Activated CD8-positive, alpha-beta memory T cell treated with anti-CD3 and anti-CD28 coated beads for 48 hours (primary cell): ENCODE measurements at regions not wholly inside any gene's neighbourhood (a gene's known extent, or its start where the extent isn't known, plus 50 kb on each side); places are given as distances from the start of the nearest gene placed in this dataset.

Experiments
- DNase-seq, 3 experiments: peaks; one replicate each; pipeline ENCODE4 v3.0.0-alpha.2; 2020; ENCODE audit warnings: low read depth in 2 of 3, low spot score in 2 of 3

DNA sequence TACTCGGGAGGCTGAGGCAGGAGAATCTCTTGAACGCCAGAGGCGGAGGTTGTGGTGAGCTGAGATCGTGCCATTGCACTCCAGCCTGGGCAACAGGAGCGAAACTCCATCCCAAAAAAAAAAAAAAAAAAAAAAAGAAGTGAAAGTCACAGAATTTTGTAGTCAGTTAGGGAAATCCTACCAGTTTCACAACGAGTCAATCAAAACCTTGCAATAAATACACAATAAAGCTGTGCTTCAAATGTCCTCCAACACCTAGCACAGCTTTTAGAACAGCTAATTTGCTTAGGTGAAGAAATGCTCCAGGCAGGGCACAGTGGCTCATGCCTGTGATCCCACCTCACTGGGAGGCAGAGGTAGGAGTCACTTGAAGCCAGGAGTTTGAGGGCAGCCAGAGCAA is 112.8 kb upstream of the ATF7IP start:
- DNase-seq: no peak

DNA sequence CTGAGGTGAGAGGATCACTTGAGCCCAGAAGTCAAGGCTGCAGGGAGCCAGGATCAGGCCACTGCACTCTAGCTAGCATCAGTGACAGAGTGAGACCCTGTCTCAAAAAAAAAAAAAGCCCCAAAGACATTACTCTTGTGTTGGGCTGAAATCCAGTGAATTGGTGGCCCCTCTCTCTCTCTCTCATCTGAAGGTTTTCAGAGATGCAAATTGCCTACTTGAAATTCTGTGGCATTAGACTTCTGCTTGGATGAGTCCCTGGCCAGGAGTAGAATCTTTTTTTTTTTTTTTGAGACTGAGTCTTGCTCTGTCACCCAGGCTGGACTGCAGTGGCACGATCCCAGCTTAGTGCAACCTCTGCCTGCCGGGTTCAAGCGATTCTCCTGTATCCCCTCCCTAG is 112.0 kb upstream of the ATF7IP start:
- no peak for DNase-seq

DNA sequence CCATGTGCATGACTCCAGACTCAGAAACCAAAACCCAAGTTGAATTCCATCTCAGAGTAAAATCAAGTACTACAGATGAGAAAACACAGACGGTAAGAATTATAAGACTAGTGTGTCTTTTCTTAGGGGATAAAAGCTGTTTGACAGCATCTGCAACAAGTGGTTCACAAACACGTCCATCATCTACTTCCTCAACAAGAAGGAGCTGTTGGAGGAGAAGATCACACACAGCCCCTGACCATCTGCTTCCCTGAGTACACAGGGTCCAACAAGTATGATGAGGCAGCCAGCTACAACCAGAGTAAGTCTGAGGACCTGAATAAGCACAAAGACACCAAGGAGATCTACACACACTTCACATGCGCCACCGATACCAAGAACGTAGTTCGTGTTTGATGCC is 110.7 kb upstream of the ATF7IP start:
- no peak for DNase-seq

- peak in 1 of 3 experiments; percentile 15 for DNase-seq
Observed at GRCh38 chr12:14256121-14256520, 109.4 kb upstream of the ATF7IP start.

DNA sequence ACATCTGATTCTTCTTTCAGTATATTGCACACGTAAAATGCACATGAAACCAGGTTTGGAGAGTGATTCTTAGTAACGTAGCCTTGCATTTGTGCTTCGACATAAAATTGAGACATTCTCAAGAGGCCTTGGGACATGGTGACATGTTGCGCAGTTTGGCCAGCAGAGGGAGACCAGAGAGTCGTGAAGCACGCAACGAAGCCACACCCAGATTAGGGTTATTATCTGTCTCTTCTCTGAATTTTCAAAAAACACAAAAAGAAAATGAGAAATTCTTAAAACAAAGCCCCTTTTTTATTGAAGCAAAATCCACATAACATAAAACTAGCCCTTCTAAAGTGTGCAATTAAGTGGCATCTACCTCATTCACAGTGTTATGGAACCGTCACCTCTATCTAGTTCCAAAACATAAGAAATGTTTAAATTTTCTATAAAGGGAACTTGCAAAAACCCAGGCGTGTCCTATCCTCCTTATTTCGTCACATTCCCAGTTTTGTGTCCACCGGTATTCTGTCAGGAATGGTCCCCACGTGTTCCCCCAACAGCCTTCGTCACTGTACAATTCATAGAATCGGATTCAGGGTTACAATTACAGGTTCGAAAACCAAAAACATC is 108.8 kb upstream of the ATF7IP start:
- peak in 2 of 3 experiments; percentile 25 to 35 for DNase-seq

DNA sequence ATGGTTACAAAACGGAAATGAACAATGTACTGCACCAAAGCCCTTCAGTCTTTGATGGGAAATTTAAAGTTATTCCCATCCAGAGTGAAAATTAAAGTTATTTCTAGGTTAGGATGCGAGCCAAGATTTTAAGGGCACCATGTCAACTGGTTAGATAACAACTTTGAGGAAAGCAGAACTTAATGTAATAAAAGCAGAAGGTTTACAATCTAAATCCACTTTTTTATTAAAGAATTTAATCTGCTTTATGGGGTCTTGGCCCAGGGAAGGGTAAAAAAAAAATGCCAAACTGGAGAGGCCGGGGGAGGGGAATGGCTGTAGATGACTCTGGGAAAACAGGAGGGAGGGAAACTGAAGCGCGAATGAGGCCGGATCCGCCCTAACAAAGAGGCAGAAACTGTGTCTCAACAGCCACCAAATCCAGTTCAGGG is 108.2 kb upstream of the ATF7IP start:
- DNase-seq: no peak

DNA sequence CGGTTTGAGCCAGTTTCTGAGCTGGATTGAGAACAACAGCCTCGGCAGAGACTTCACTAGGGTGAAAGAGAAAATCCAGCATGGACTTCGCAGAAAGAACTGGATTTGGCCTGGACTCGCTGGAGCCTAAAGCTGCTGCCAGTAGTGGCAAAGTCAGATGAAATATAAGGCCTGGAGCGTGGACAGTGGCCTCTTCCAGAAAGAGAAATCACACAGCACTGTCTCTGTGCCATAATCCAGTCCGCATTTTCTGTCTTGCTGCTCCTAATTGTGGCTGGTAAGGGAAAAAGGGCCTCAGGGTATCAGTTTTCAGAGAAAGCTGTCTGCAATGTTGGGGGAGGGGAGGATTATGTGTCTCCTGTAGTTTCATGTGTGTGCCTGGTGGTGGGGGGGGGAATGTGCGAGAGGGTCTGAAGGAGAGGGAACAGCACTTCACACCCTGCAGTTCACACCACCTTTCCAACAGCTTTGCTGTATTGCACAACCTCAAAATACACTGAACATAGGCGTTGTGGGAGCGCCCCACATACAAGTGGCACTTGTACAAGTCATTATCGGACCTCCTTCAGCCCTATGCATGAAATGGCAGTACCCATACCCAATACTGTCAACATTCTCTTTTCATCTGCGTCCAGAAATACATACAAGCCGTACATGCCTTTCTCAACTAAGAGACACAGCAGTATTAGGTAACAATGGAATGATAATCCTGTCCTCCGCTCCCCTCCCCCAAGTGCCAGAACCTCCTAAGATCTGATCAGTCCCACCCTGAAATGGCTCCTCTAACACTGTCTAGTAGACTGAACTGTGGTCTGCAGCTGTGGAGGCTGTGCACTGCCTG is 107.5 kb upstream of the ATF7IP start:
- DNase-seq: peak; percentile 36 to 71 (median 52)

DNA sequence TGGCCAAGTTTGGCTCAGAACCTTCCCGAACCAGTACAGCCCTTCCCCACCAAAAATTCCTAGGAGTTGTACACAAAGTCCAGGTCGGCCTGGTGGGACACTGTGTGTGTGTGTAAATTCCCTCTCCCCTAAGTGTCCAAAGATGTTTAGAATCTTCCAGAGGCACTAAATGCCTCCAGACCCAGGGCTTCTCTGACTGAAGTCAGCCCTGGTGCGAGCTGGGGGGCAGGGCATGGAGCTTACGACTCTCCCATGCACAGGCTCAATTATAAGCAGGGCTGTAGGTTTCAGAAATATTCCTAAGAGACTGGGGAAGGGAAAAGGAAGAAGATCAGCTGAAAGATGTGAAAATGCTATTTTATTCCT is 106.9 kb upstream of the ATF7IP start:
- no peak for DNase-seq

DNA sequence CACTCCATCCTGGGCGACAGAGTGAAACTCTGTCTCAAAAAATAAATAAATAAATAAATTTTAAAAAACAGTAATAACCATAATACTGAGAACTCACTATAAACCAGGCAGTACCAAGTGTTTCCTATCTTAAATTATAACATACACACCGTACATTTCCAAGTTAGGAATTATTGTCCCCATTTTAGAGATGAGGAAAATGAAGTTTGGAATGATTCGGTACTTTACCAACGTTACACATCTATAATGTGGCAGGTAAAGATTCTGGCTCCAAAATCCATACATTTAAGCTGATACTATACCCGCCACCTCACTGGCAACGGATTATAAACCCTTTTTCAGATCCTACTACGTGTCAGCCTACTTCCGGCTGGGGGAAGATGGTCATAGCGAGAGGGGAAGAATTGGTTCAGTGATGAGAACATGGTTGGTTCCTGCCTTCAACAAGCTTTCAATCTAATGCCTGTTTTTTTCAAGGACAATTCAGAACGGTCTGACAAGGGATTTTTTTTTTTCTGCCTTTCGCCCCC is 105.9 kb upstream of the ATF7IP start:
- no peak for DNase-seq

DNA sequence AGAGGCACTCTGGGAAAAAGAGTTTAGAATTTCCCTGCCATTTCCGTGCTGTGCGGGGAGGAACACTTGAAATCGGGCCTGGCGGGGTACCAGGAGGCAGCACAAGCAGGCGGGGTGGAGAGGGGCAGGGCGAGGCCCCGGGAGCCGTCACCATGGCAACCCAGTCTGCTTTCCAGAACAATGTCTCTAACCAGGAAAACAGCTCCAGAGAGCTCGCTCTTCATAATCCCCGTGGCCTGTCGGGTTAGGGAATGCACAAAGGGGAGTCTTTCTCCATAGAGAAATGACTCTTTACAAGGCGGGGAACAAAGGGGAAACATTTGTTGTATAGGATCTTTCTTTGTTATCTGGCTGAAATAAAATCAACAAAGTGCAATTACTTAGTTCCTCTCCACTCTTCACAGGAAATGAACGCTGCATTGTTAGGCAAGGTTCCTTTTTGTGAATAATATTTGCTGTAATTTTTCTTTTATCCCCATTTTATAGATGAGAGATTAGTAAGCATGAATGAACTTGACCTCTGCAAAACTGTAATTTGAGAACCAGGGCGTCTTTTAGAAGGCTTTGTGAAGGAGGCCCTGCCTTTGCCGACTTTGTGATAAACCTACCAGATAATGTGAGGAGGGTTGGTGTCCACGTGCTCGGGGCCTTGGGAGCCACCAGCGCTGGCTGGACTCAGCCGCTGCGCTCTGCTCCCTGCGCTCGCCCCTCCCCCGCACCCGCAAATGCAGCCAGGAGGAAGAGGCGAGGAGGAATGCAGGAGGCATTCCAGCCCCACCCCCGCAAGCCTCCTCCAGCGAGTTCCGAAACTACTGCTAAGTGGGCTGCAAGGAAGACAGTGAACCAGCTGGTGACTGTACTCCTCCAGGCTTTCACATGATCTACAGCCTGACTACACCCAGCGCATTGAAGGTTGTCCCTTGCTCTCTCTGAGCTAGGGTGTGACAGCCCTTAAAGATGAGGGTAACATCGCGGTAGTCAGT is 105.2 kb upstream of the ATF7IP start:
- no peak for DNase-seq

- DNase-seq: no peak
Observed at GRCh38 chr12:14261096-14261495, 104.4 kb upstream of the ATF7IP start.

DNA sequence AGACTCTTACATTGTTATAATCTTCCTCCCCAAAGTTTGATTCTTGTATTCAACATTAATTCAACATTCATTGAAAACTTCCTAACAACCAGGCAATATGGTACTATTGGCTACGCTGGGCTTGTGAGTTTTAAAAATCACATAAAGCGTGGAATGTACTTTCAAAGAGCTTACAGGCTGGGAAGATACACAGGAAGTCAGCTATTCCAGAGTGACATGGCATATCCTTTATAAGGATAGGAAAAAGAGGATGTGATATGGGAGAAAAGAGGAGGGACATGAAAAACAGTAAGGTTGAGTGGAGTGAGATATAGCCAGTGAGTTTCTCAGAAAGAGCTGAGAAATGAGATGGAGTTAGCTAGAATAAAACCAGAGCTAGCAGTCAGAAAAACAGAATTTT is 103.6 kb upstream of the ATF7IP start:
- DNase-seq: no peak

DNA sequence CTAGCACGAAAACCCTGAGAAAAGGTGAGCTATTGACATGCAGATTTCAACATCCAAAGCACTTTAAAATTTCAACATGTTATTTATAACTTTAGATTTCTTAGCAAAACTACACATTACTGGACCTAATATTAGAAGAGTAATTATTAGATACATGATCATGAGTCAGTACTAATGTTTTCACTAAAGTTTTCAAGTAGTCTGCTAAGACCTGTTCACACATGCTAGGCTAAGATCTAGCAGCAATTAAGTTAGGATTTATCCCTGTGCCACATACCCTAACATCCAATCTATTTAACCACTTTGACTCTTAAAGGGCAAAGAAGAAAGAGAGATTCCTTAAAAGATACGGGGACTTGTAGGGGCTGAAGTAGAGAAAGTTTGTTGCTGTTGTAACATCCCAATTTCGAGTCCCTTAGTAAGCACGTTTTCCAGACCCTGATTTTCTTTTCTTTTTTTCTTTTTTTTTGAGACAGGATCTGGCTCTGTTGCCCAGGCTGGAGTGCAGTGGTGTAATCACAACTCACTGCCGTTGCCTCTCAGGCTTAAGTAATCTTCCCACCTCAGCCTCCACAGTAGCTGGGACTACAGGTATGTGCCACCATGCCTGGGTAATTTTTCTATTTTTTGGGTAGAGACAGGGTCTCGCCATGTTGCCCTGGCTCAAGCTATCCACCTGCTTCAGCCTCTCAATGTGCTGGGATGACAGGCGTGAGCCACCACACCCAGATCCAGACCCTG is 102.5 kb upstream of the ATF7IP start:
- no peak for DNase-seq

GRCh38 chr12:14263742-14264141 is 101.7 kb upstream of the ATF7IP start:
- no peak for DNase-seq

DNA sequence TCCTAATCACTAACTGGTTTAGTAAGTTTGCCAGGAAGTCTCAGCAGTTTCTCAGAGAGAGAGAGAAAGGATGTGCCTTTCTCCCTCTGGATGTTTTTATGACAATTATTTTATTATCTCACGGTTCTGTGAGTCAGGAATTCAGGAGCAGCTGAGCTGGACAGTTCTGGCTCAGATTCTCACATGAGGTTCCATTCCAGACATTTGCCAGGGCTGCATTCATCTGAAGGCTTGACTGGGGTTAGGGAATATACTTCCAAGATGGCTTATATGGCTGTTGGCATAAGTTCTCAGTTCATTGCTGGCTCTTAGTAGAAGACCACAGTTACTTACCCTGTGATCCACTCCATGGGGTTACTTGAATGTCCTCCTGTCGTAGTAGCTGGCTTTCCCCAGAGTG is 101.2 kb upstream of the ATF7IP start:
- no peak for DNase-seq

DNA sequence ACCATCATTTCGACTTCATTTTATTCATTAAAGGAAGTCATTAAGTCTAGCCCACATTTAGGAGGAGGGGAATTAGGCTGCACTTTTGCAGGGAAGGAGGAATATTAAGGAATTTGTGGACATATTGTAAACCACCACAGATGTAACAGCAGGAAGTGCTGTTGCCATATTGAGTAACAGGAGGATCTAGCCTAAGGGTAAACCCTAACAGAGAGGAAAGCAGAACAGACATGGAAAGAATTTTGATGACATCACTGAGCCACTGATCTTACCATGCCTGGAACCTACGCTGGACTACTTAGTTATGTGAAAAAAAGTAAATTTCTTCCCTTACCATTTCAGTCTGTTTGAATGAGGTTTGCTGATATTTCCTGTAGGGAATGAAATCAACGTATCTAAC is 100.7 kb upstream of the ATF7IP start:
- no peak for DNase-seq

DNA sequence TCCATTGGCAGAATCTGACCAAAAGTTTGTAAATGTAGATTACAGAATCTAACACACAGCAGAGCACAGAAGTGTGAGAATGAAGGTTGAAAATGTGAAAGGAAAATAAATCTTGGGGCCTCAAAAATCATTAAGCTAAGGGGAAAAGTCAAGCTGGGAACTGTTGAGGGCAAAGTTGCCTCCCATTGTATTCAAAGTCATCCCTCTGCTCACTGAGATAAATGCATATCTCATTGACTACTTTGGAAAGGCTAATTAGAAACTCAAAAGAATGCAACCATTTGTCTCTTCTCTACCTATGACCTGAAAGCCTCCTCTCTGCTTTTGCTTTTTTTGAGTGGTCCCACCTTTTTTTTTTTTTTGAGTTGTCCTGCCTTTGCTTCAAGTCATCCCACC is 97.4 kb upstream of the ATF7IP start:
- DNase-seq: no peak

DNA sequence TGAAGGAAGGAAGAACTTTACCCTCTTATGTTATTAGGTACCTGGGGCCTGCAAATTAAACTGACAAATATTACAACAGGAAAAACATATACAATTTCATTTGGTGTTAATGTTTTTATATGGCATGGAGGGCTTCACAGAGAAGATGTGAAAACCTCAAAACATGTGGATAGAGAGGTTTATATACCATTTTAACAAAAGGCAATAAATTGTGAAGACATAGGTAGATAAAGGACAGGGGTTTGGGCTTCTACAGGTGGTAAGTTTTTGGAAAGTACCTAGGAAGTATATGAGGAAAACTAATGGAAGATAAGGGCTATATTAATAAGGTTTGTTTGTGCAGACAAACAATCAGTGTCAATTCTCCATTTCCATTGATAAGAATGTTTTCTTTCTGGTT is 95.1 kb upstream of the ATF7IP start:
- no peak for DNase-seq

DNA sequence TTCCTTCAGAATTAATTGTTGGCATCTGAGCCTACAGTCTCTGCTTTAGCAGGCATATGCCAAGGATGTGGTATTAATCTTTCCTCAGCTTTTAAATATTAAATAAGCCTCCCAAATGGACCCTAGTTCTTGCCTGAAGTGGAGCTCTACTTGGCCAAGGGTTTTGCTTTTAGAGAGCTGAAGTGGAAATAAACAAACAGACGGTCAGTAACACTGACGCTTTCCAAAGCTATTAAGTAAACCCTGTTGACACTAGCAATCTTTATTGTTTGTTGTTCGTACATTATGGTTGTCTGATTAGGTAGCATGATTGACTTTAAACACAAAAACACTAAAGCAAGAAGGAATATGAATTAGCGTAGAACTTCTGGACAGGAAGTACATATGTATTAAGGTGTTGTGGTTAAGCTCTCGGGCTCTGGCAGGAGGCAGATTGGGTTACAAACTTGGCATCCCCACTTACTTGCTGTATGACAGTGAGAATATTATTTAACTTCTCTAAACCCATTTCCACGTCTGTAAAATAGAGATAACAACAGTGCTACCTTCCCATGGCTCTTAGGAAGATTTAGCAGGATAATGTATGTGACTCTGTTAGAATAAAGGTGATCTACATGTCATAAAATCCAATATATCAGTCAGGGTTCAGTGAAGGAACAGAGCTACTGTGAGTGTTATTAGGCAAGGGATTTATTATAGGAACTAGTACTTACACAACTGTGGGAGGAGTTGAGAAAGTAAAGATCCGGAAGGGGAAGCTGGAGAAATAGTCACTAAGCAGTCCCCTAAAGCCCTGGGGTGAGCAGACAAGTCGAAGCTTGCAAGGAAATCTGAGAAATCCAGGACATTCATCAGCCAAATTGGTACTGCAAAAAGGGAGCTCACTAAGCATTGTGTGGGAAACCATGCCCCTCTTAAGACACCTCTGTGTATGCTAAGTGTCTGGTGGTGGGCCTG is 92.2 kb upstream of the ATF7IP start:
- DNase-seq: no peak

DNA sequence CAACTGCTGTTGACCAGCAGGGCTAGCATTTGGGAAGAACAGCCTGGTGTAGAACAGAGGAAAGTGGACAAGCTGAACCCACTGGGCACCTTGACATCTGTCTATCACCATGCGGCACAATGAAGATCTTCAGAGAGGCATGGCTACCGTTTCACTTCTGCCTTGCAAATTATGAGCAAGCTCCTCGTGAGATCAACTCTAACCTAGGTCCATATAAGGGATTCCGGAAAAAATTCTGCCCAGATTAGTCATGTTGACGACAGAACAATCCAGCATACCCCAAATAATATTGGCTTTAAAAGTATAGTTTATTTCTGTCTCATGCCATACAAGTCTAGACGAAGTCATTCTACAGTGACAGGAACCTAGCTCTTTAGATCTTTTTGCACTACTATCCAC is 91.6 kb upstream of the ATF7IP start:
- DNase-seq: no peak
